ENCODE measurements at regions not wholly inside any gene's neighbourhood (a gene's known extent, or its start where the extent isn't known, plus 50 kb on each side); places are given as distances from the start of the nearest gene placed in this dataset.
A peak's percentile ranks its signal among the peaks of the same experiment; 100 is the strongest.

DNA sequence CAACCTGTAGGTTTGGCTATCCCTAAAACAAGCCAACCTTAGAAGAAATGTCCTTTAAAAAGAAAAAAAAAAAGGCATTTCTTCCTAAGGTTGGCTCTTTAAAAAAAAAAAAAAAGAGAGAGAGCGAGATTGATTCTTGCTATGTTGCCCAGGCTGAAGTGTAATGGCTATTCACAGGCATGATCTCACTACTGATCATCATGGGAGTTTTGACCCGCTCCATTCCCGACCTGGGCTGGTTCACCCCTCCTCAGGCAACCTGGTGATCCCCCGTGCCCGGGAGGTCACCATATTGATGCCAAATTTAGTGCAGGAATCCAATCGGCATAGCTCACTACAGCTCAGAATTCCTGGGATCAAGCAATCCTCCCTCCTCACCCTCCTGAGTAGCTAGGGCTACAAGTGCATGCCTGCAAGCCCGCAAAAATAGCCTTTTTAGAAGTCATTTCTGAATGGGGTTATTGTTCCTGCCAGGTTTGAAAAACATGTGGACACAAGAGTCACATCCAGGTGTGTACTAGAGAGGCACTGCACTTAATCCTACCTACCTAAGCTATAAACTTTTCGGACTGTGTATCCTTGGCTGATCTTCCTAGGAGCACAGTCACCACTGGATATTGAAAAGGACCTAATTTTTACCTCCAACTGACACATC is 61.4 kb upstream of the ZCCHC13 start (continued):
- TF ChIP-seq, protein P1, sequence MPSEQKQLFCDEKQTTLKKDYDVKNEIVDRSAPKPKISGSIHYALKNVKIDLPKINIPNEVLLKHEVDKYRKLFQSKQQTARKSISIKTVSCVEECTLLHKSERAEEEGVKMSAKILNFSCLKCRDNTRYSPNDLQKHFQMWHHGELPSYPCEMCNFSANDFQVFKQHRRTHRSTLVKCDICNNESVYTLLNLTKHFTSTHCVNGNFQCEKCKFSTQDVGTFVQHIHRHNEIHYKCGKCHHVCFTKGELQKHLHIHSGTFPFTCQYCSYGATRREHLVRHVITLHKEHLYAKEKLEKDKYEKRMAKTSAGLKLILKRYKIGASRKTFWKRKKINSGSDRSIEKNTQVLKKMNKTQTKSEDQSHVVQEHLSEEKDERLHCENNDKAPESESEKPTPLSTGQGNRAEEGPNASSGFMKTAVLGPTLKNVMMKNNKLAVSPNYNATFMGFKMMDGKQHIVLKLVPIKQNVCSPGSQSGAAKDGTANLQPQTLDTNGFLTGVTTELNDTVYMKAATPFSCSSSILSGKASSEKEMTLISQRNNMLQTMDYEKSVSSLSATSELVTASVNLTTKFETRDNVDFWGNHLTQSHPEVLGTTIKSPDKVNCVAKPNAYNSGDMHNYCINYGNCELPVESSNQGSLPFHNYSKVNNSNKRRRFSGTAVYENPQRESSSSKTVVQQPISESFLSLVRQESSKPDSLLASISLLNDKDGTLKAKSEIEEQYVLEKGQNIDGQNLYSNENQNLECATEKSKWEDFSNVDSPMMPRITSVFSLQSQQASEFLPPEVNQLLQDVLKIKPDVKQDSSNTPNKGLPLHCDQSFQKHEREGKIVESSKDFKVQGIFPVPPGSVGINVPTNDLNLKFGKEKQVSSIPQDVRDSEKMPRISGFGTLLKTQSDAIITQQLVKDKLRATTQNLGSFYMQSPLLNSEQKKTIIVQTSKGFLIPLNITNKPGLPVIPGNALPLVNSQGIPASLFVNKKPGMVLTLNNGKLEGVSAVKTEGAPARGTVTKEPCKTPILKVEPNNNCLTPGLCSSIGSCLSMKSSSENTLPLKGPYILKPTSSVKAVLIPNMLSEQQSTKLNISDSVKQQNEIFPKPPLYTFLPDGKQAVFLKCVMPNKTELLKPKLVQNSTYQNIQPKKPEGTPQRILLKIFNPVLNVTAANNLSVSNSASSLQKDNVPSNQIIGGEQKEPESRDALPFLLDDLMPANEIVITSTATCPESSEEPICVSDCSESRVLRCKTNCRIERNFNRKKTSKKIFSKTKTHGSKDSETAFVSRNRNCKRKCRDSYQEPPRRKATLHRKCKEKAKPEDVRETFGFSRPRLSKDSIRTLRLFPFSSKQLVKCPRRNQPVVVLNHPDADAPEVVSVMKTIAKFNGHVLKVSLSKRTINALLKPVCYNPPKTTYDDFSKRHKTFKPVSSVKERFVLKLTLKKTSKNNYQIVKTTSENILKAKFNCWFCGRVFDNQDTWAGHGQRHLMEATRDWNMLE (tag by site-specific recombination; conservative IDR thresholded peaks at IDR 0.05; ENCODE audit: low read depth) = no peak
- TF ChIP-seq, protein P2, sequence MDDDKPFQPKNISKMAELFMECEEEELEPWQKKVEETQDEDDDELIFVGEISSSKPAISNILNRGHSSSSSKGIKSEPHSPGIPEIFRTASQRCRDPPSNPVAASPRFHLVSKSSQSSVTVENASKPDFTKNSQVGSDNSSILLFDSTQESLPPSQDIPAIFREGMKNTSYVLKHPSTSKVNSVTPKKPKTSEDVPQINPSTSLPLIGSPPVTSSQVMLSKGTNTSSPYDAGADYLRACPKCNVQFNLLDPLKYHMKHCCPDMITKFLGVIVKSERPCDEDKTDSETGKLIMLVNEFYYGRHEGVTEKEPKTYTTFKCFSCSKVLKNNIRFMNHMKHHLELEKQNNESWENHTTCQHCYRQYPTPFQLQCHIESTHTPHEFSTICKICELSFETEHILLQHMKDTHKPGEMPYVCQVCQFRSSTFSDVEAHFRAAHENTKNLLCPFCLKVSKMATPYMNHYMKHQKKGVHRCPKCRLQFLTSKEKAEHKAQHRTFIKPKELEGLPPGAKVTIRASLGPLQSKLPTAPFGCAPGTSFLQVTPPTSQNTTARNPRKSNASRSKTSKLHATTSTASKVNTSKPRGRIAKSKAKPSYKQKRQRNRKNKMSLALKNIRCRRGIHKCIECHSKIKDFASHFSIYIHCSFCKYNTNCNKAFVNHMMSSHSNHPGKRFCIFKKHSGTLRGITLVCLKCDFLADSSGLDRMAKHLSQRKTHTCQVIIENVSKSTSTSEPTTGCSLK (tag by site-specific recombination; IDR thresholded peaks at IDR 0.05) = no peak
- TF ChIP-seq ZNF561 (tag by site-specific recombination; IDR thresholded peaks at IDR 0.05; ENCODE audit: borderline replicate concordance) (no peak), ZSCAN30 (tag by site-specific recombination; IDR thresholded peaks at IDR 0.05) (no peak)

DNA sequence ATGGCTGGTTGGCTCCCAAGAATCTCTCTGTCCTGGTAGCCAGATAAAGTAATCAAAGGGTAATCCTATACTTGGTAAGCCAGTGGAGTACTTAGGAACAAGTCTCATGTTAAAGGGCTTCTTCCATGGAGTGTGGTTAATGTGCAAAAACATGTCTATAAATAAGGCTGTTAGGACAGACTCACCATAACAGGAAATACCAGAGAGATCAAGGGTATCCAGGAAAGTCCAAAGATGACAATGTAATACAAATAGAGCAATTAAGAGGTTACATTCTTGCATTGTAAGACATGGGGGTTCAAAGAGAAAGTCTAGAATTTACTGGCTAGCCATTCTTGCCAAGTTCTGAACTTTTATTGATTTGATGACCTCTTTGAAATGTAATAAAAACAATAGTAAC is 61.9 kb upstream of the ZCCHC13 start:
- ChIA-PET CTCF (no interaction called here), POLR2A (no interaction called here)
- Histone ChIP-seq H3K4me1 (ENCODE audit: control insufficient read depth, insufficient read depth, low read length) (no peaks in the 10 kb centered on the region), H3K9me3 (ENCODE audit: control insufficient read depth, insufficient read depth, low read depth, low read length) (no peaks in the 10 kb centered on the region), H3K36me3 (ENCODE audit: control insufficient read depth in 2 of 2, insufficient read depth in 1 of 2, low read length in 2 of 2) (peaks cover 7 to 47% of the 10 kb centered on the region in 2 experiments), H3K27ac (ENCODE audit: extremely low read depth, low read depth, low read length) (no peak overlapping the region), H3K4me3 (ENCODE audit: low read depth, low read length) (no peak overlapping the region)
- peak; percentile 63; the same call in 1 of the 2 replicates for TF ChIP-seq HOXD13 (CRISPR knock-in tag; IDR thresholded peaks at IDR 0.05; ENCODE audit: borderline replicate concordance)
- TF ChIP-seq, protein P3, sequence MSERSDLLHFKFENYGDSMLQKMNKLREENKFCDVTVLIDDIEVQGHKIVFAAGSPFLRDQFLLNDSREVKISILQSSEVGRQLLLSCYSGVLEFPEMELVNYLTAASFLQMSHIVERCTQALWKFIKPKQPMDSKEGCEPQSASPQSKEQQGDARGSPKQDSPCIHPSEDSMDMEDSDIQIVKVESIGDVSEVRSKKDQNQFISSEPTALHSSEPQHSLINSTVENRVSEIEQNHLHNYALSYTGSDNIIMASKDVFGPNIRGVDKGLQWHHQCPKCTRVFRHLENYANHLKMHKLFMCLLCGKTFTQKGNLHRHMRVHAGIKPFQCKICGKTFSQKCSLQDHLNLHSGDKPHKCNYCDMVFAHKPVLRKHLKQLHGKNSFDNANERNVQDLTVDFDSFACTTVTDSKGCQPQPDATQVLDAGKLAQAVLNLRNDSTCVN (tag by site-specific recombination; optimal IDR thresholded peaks at IDR 0.05) = no peak
- 0 out of 2 replicates have a peak, but pooled peaks have one; percentile 38 for TF ChIP-seq TCF7L2 (IDR thresholded peaks at IDR 0.05; ENCODE audit: borderline replicate concordance, low read depth, low read length)

DNA sequence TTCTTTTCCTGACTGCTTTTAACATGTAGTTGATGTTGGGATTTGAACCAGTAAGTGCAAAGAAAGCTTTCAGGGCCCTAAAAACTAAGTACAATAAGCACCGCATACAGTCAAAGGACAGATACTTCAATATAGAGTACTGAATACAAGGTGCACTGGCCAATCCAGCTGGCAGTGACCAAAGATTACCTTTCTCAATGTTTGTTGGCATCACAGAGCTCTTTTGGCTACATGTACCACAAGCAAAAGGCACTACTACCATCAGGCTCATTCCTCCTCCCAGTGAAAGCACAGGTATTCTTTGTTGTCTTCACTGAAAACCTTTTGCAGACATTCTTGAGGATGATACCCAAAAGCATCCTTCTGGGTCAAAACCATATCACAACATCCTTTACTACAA is 65.2 kb upstream of the ZCCHC13 start:
- no peaks in the 10 kb centered on the region for H3K9me3 ChIP-seq (ENCODE audit: control insufficient read depth, insufficient read depth, low read depth, low read length)
- no peaks in the 10 kb centered on the region for H3K4me1 ChIP-seq (ENCODE audit: control insufficient read depth, insufficient read depth, low read length)
- peaks cover 0 to 42% of the 10 kb centered on the region in 2 experiments for H3K36me3 ChIP-seq (ENCODE audit: control insufficient read depth in 2 of 2, insufficient read depth in 1 of 2, low read length in 2 of 2)
- POLR2A ChIA-PET = no interaction called here
- H3K27ac ChIP-seq (ENCODE audit: extremely low read depth, low read depth, low read length) = no peak overlapping the region
- CTCF ChIA-PET = interaction anchor here (0.6 kb wide), 1 partner anchor 15 kb away, joined by 6 read pairs; no protein-coding TSS in a partner anchor
- no peak overlapping the region for H3K4me3 ChIP-seq (ENCODE audit: low read depth, low read length)
- TF ChIP-seq ZNF585B (tag by site-specific recombination; IDR thresholded peaks at IDR 0.05) (no peak), YY2 (tag by site-specific recombination; IDR thresholded peaks at IDR 0.05) (no peak), ZNF623 (tag by site-specific recombination; IDR thresholded peaks at IDR 0.05) (no peak), ZNF19 (tag by site-specific recombination; IDR thresholded peaks at IDR 0.05; ENCODE audit: low read depth) (no peak), ZFHX2 (tag by site-specific recombination; conservative IDR thresholded peaks at IDR 0.05) (no peak), ZNF514 (tag by site-specific recombination; IDR thresholded peaks at IDR 0.05) (no peak), ZNF302 (tag by site-specific recombination; IDR thresholded peaks at IDR 0.05; ENCODE audit: low read depth) (no peak), HOXD13 (CRISPR knock-in tag; IDR thresholded peaks at IDR 0.05; ENCODE audit: borderline replicate concordance) (no peak)
- TF ChIP-seq, protein P4, sequence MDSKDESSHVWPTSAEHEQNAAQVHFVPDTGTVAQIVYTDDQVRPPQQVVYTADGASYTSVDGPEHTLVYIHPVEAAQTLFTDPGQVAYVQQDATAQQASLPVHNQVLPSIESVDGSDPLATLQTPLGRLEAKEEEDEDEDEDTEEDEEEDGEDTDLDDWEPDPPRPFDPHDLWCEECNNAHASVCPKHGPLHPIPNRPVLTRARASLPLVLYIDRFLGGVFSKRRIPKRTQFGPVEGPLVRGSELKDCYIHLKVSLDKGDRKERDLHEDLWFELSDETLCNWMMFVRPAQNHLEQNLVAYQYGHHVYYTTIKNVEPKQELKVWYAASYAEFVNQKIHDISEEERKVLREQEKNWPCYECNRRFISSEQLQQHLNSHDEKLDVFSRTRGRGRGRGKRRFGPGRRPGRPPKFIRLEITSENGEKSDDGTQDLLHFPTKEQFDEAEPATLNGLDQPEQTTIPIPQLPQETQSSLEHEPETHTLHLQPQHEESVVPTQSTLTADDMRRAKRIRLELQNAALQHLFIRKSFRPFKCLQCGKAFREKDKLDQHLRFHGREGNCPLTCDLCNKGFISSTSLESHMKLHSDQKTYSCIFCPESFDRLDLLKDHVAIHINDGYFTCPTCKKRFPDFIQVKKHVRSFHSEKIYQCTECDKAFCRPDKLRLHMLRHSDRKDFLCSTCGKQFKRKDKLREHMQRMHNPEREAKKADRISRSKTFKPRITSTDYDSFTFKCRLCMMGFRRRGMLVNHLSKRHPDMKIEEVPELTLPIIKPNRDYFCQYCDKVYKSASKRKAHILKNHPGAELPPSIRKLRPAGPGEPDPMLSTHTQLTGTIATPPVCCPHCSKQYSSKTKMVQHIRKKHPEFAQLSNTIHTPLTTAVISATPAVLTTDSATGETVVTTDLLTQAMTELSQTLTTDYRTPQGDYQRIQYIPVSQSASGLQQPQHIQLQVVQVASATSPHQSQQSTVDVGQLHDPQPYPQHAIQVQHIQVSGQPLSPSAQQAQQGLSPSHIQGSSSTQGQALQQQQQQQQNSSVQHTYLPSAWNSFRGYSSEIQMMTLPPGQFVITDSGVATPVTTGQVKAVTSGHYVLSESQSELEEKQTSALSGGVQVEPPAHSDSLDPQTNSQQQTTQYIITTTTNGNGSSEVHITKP (tag by site-specific recombination; IDR thresholded peaks at IDR 0.05) = no peak

Data from HEK293 (cell line).